Lower leg skin (tissue), 4 donors: ENCODE measurements at regions not wholly inside any gene's neighbourhood (a gene's known extent, or its start where the extent isn't known, plus 50 kb on each side); places are given as distances from the start of the nearest gene placed in this dataset.

Source experiments
- DNase-seq, 2 donors: peaks; one replicate each; pipeline ENCODE4 v3.0.0-alpha.2; 2019; ENCODE audit warnings: low spot score in 2 of 2
- H3K4me3 ChIP-seq: fragments of 200-600 bp; sonication (generic); 2 replicates; pipeline ENCODE4 v1.5.1; 2017; ENCODE audit warnings: mild to moderate bottlenecking, low read depth; ENCODE audit not compliant: poor library complexity, severe bottlenecking
- POLR2A ChIP-seq, 2 donors: fragments of 450-650 bp; IDR thresholded peaks; one replicate each; pipeline ENCODE4 v1.6.1; 2016 to 2017; ENCODE audit warnings: antibody characterized with exemption in 2 of 2, mild to moderate bottlenecking in 1 of 2, moderate library complexity in 1 of 2
- WGBS, 2 donors: methylation state at CpG; one replicate each; pipeline ENCODE4 v1.1.5; 2018; 5-methylcytosine and 5-hydroxymethylcytosine counted together
- intact Hi-C: fragments of 100-400 bp; cut with DNase I; formaldehyde crosslinking; loops from one replicate; pipeline ENCODE4 v1.15.0; 2023; ENCODE audit warnings: low total_unique reads
- TF ChIP-seq, protein P1 (sequence below), 3 donors: fragments of 450-650 bp; IDR thresholded peaks; one replicate each; pipeline ENCODE4 v1.5.1; 2016; ENCODE audit warnings: antibody characterized with exemption in 3 of 3, mild to moderate bottlenecking in 3 of 3, moderate library complexity in 2 of 3

DNA sequence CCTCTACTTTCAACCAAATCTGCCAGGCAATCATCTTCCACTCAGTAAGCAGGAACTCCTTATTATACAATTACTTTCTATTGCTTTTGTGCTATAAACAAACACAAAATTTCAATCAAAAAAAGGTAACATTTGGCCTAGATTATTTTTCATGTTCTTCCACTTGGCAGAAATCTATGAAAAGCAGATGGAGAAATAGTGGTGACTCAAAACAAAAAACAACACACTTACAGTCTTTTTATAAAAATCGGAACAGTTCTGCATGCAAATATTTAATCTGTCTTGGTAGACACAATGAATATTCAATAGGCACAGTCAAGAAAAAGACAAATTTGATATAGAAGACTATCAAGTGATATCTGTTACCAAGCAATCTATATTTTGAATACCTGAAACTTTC is 376.8 kb downstream of the RPS29 start:
- intact Hi-C loops = no loop called here
- 60 to 73% methylated on average over 1 of the region's 1 CpG for WGBS, 2 donors
- H3K4me3 ChIP-seq = no peak overlapping the region
- DNase-seq = no peak
- TF ChIP-seq POLR2A (IDR thresholded peaks at IDR 0.05) = no peak
- TF ChIP-seq, protein P1, sequence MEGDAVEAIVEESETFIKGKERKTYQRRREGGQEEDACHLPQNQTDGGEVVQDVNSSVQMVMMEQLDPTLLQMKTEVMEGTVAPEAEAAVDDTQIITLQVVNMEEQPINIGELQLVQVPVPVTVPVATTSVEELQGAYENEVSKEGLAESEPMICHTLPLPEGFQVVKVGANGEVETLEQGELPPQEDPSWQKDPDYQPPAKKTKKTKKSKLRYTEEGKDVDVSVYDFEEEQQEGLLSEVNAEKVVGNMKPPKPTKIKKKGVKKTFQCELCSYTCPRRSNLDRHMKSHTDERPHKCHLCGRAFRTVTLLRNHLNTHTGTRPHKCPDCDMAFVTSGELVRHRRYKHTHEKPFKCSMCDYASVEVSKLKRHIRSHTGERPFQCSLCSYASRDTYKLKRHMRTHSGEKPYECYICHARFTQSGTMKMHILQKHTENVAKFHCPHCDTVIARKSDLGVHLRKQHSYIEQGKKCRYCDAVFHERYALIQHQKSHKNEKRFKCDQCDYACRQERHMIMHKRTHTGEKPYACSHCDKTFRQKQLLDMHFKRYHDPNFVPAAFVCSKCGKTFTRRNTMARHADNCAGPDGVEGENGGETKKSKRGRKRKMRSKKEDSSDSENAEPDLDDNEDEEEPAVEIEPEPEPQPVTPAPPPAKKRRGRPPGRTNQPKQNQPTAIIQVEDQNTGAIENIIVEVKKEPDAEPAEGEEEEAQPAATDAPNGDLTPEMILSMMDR (IDR thresholded peaks at IDR 0.05) = no peak

DNA sequence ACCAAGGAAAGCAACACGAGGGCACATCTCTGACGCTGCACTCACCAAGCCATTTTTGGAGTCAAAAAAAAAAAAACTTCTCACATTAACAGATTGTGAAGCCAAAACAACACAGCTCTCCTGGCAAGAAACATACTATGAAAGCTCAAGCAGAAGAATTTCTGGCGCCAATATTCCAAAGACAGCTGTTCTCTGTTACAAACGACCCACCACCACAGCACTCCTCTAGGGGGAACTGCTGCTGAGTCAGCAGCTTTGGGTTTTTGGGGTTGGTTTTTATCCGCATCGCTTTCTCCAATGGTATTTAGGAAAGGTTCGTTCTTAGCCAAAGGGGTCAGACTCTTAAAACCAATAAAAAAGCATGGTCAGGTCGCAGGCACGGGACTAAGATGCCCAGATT is 379.4 kb downstream of the RPS29 start:
- WGBS, 2 donors = 69 to 71% methylated on average over 9 of the region's 9 CpGs
- TF ChIP-seq, protein P1 (IDR thresholded peaks at IDR 0.05) = no peak
- no peak for TF ChIP-seq POLR2A (IDR thresholded peaks at IDR 0.05)
- DNase-seq = no peak
- intact Hi-C loops = no loop called here
- no peak overlapping the region for H3K4me3 ChIP-seq

DNA sequence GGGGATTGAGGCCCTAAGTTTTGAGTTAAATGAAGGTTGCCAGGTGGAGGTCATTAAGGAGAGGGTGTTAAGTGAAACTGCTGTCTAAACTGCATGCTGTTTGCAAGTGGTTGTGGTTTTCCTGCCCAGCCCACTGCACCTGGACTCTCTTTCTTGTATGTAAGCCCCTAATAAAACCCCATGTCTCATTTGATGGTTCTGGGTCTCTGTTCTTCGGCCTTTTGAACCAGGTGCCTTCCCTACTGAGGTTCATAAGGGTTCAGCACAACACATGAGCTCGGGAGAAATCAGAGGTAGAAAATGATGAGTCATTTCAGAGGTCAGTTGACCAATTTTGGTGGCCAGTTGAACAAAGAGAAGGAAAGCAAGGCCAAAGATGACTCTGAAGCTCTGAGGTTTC is 382.5 kb downstream of the RPS29 start:
- intact Hi-C loops = no loop called here
- TF ChIP-seq, protein P1 (IDR thresholded peaks at IDR 0.05) = no peak
- TF ChIP-seq POLR2A (IDR thresholded peaks at IDR 0.05) = no peak
- H3K4me3 ChIP-seq = no peak overlapping the region
- no peak for DNase-seq
- WGBS, 2 donors = 54 to 74% methylated on average over 2 of the region's 2 CpGs

DNA sequence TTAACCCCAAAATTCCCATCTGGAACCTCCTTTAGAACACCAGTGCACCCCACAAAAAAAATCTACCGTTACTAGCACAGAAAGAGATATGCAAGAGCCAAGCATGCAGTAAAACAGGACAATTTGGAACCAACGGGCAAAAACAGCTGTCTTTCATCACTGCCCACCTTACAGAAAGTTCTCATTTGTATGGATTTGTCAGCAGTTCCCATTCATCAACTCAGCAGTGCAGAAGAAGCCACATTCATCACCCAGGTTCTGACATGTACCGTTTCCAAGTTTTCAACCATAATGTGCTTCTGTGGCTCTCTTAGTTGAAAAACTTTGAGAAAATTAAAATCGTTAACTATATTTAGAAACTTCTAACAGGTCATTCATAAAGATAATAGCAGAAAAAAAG is 387.0 kb downstream of the RPS29 start:
- intact Hi-C loops = no loop called here
- no peak for TF ChIP-seq POLR2A (IDR thresholded peaks at IDR 0.05)
- TF ChIP-seq, protein P1 (IDR thresholded peaks at IDR 0.05) = no peak
- 52 to 64% methylated on average over 4 of the region's 4 CpGs for WGBS, 2 donors
- no peak for DNase-seq
- no peak overlapping the region for H3K4me3 ChIP-seq

DNA sequence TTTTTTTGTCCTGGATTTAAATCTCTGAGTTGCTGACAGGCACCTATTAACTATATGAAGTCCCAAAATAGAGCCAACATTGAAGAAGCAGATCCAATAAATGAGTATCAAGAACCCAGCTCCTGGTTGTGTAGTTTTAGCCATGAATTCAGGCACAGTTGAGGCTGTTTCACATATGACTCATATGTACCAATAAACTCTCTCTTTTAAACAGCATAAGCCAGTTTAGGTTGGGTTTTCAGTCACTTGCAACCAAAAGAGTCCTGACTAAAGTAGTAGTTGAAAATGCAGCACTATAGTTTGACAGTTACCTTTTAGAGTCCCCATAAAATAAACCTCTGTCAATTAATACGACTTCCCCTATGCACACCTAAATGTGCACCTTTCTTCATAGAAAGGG is 389.9 kb downstream of the RPS29 start:
- WGBS, 2 donors = 78 to 84% methylated on average over 1 of the region's 1 CpG
- TF ChIP-seq POLR2A (IDR thresholded peaks at IDR 0.05) = no peak
- TF ChIP-seq, protein P1 (IDR thresholded peaks at IDR 0.05) = no peak
- intact Hi-C loops = no loop called here
- DNase-seq = no peak
- no peak overlapping the region for H3K4me3 ChIP-seq

DNA sequence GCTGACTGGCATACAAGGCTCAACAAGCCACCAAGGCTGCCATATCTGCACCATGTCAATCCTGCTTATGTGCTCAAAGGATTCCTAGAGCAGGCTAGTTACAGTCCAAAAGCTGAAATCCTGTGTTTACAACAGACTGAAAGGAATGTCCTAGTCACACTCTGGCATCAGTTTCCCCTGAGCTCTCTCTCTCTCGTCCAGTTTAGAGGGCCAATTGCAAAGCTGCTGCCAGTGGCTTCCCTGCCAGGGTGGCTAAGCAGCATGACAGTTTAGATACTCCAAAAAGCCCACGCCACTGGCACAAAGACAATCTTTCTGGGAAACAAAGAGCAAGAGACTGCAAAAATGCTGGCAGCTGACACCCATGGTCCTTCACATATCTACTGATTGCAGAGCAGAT is 392.1 kb downstream of the RPS29 start:
- DNase-seq = peak in 1 of 2 donors; percentile 27
- WGBS, 2 donors = 46 to 54% methylated on average over 2 of the region's 2 CpGs
- intact Hi-C loops = no loop called here
- no peak for TF ChIP-seq POLR2A (IDR thresholded peaks at IDR 0.05)
- TF ChIP-seq, protein P1 (IDR thresholded peaks at IDR 0.05) = no peak
- H3K4me3 ChIP-seq = no peak overlapping the region
